Mucosa of descending colon (tissue), 3 donors: ENCODE measurements at regions not wholly inside any gene's neighbourhood (a gene's known extent, or its start where the extent isn't known, plus 50 kb on each side); places are given as distances from the start of the nearest gene placed in this dataset.

Experiments used
- ATAC-seq: fragments of 200-7000 bp; cut with Tn5 transposase; one replicate; pipeline ENCODE4 v1.9.1; 2020; ENCODE audit warnings: mild to moderate bottlenecking, moderate library complexity
- DNase-seq, 3 donors: peaks; one replicate each; pipeline ENCODE4 v3.0.0-alpha.2; 2020
- H3K36me3 ChIP-seq: fragments of 200-600 bp; one replicate; pipeline ENCODE4 v1.8.0; 2021; ENCODE audit warnings: low read depth, mild to moderate bottlenecking
- H3K4me1 ChIP-seq: fragments of 200-600 bp; one replicate; pipeline ENCODE4 v1.8.0; 2021; ENCODE audit warnings: low read depth, mild to moderate bottlenecking
- H3K4me3 ChIP-seq: fragments of 200-600 bp; one replicate; pipeline ENCODE4 v1.8.0; 2021; ENCODE audit warnings: mild to moderate bottlenecking
- H3K9me3 ChIP-seq: fragments of 200-600 bp; one replicate; pipeline ENCODE4 v1.8.0; 2021; ENCODE audit warnings: mild to moderate bottlenecking
- CTCF ChIP-seq: fragments of 200-600 bp; IDR thresholded peaks from one replicate; pipeline ENCODE4 v1.8.0; 2022; ENCODE audit warnings: antibody characterized with exemption, mild to moderate bottlenecking
- intact Hi-C, 2 donors: fragments of 100-400 bp; cut with DNase I in 1 of 2; cut with micrococcal nuclease in 1 of 2; formaldehyde crosslinking; loops; one replicate each; pipeline versions ENCODE4 v1.11.0 to v1.11.1; 2022; cut with DNase I, micrococcal nuclease
- donor health status: DM: no; HTN: no; CAD: no; lungs with moderate emphysema.
- donor health status: DM: no; HTN: no; CAD: no.
- donor health status: DM: no; HTN: yes; CAD: no.

GRCh38 chr14:44803239-44803905, 158.4 kb downstream of the KLHL28 start:
- peak; percentile 60 for ATAC-seq
- Histone ChIP-seq H3K9me3 (no peaks in the 10 kb centered on the region), H3K4me1 (no peaks in the 10 kb centered on the region), H3K36me3 (no peaks in the 10 kb centered on the region), H3K4me3 (no peak overlapping the region)
- no peak for DNase-seq
- TF ChIP-seq CTCF, result no peak
- intact Hi-C loops, result no loop called here

- Histone ChIP-seq H3K36me3 (no peaks in the 10 kb centered on the region), H3K4me3 (no peak overlapping the region), H3K4me1 (no peaks in the 10 kb centered on the region), H3K9me3 (no peaks in the 10 kb centered on the region)
- no peak for DNase-seq
- TF ChIP-seq CTCF, result no peak
- intact Hi-C loops, result no loop called here
- ATAC-seq, result no peak
Observed at GRCh38 chr14:44798386-44799242, 163.1 kb downstream of the KLHL28 start.

DNA sequence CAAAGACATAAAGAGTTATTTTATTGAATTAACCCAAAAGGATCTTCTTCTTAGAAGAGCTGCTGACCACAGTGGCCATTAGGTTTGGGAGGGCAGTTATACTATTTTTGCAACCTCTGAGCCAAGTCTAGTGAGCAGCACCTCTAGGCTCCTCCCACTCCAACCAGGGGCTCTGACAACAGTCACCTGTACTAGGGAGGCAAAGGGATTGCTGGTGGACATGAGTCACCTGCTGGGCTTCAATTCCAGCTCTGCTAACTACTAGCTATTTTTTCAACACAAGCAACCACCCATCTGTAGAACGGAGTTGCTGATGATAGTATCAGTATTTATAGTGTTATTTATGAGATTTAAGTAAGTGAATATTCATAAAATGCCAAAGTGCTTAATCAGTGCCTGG, 166.0 kb downstream of the KLHL28 start:
- DNase-seq (no peak), ATAC-seq (no peak)
- no peaks in the 10 kb centered on the region for H3K4me1 ChIP-seq
- TF ChIP-seq CTCF, result no peak
- no peaks in the 10 kb centered on the region for H3K36me3 ChIP-seq
- no peaks in the 10 kb centered on the region for H3K9me3 ChIP-seq
- H3K4me3 ChIP-seq, result no peak overlapping the region
- intact Hi-C loops, result no loop called here

- no peaks in the 10 kb centered on the region for H3K4me1 ChIP-seq
- DNase-seq (no peak), ATAC-seq (no peak)
- no peak for TF ChIP-seq CTCF
- intact Hi-C loops, result no loop called here
- H3K36me3 ChIP-seq, result no peaks in the 10 kb centered on the region
- no peaks in the 10 kb centered on the region for H3K9me3 ChIP-seq
- H3K4me3 ChIP-seq, result no peak overlapping the region
Observed at GRCh38 chr14:44791730-44792129, 170.0 kb downstream of the KLHL28 start.

DNA sequence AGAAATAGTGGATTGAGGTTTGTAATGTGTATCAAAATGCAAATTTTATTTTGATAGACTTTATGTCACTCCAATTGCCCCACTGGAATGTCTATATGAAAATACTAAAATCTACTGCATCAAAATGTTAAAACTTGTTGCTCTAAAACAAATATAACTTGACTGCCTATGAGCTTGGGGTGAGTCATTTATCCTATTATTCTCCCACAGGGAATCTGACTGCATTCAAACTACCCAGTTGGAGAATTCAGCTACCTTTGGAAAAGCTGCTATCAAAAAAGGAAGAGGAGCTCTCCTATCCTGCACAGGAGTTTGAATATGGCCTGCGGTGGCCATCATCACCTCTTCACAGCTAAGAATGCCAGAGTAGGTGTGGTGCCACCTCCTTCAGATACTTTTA, 173.1 kb downstream of the KLHL28 start:
- Histone ChIP-seq H3K4me1 (no peaks in the 10 kb centered on the region), H3K36me3 (no peaks in the 10 kb centered on the region), H3K4me3 (no peak overlapping the region), H3K9me3 (no peaks in the 10 kb centered on the region)
- intact Hi-C loops, result no loop called here
- no peak for TF ChIP-seq CTCF
- no peak for ATAC-seq
- no peak for DNase-seq
